ENCODE measurements at regions not wholly inside any gene's neighbourhood (a gene's known extent, or its start where the extent isn't known, plus 50 kb on each side); places are given as distances from the start of the nearest gene placed in this dataset.

- POLR2A ChIA-PET: no interaction called here
- no peak for TF ChIP-seq FOXK2 (IDR thresholded peaks at IDR 0.05)
- no peak for TF ChIP-seq FOXA1 (IDR thresholded peaks at IDR 0.05)
- no peak for TF ChIP-seq HDGF (IDR thresholded peaks at IDR 0.05; ENCODE audit: borderline replicate concordance)
- no peak for TF ChIP-seq TARDBP (IDR thresholded peaks at IDR 0.05)
- TF ChIP-seq ZNF384 (IDR thresholded peaks at IDR 0.05): no peak
- TF ChIP-seq SUZ12 (IDR thresholded peaks at IDR 0.05): no peak
- TF ChIP-seq CTBP1 (IDR thresholded peaks at IDR 0.05; ENCODE audit: borderline replicate concordance): no peak
- no peak for TF ChIP-seq SP1 (IDR thresholded peaks at IDR 0.05)
- no peak for TF ChIP-seq LEF1 (IDR thresholded peaks at IDR 0.05; ENCODE audit: borderline replicate concordance)
- TF ChIP-seq ARNT (IDR thresholded peaks at IDR 0.05): no peak
- no peak for TF ChIP-seq NFRKB (IDR thresholded peaks at IDR 0.05)
- no peak for TF ChIP-seq FOXM1 (IDR thresholded peaks at IDR 0.05; ENCODE audit: borderline replicate concordance)
- TF ChIP-seq PKNOX1 (IDR thresholded peaks at IDR 0.05): no peak
- no peak for TF ChIP-seq BHLHE40 (IDR thresholded peaks at IDR 0.05; ENCODE audit: borderline replicate concordance)
- DNase-seq (ENCODE audit: extremely low spot score): no peak
- CTCF ChIA-PET: no interaction called here
These were observed 168.7 kb upstream of the FRMD4B start for GRCh38 chr3:69554576-69554975.

- CTCF ChIA-PET: no interaction called here
- no peak for DNase-seq (ENCODE audit: extremely low spot score)
- TF ChIP-seq PKNOX1 (IDR thresholded peaks at IDR 0.05) (no peak), ARNT (IDR thresholded peaks at IDR 0.05) (no peak), TARDBP (IDR thresholded peaks at IDR 0.05) (no peak), SP1 (IDR thresholded peaks at IDR 0.05) (no peak), BHLHE40 (IDR thresholded peaks at IDR 0.05; ENCODE audit: borderline replicate concordance) (no peak), L3MBTL2 (conservative IDR thresholded peaks at IDR 0.05) (no peak), FOXA1 (IDR thresholded peaks at IDR 0.05) (no peak), FOXK2 (IDR thresholded peaks at IDR 0.05) (no peak), NFRKB (IDR thresholded peaks at IDR 0.05) (no peak)
- POLR2A ChIA-PET: no interaction called here
These were observed 168.0 kb upstream of the FRMD4B start for GRCh38 chr3:69553888-69554287.

- POLR2A ChIA-PET: no interaction called here
- CTCF ChIA-PET: interaction anchor here (0.6 kb wide), 1 partner anchor 106 kb away, joined by 3 read pairs; no protein-coding TSS in a partner anchor
- peak; percentile 22 for DNase-seq (ENCODE audit: extremely low spot score)
- no peak for TF ChIP-seq SP1 (IDR thresholded peaks at IDR 0.05)
- peak; percentile 72; the same call in 1 of the 2 replicates for TF ChIP-seq ZNF384 (IDR thresholded peaks at IDR 0.05)
These were observed 161.6 kb upstream of the FRMD4B start for GRCh38 chr3:69547461-69547880.

- CTCF ChIA-PET: no interaction called here
These were observed 157.0 kb upstream of the FRMD4B start for GRCh38 chr3:69542805-69543429.

GRCh38 chr3:69542089-69542804 is 156.4 kb upstream of the FRMD4B start:
- TF ChIP-seq PKNOX1 (IDR thresholded peaks at IDR 0.05) (no peak), TARDBP (IDR thresholded peaks at IDR 0.05) (no peak), FOXM1 (IDR thresholded peaks at IDR 0.05; ENCODE audit: borderline replicate concordance) (no peak), CTBP1 (IDR thresholded peaks at IDR 0.05; ENCODE audit: borderline replicate concordance) (no peak), LEF1 (IDR thresholded peaks at IDR 0.05; ENCODE audit: borderline replicate concordance) (no peak), ZNF384 (IDR thresholded peaks at IDR 0.05) (no peak), NFRKB (IDR thresholded peaks at IDR 0.05) (no peak), L3MBTL2 (conservative IDR thresholded peaks at IDR 0.05) (no peak), BHLHE40 (IDR thresholded peaks at IDR 0.05; ENCODE audit: borderline replicate concordance) (no peak), HDGF (IDR thresholded peaks at IDR 0.05; ENCODE audit: borderline replicate concordance) (no peak), FOXK2 (IDR thresholded peaks at IDR 0.05) (no peak), ARNT (IDR thresholded peaks at IDR 0.05) (no peak), FOXA1 (IDR thresholded peaks at IDR 0.05) (no peak), SP1 (IDR thresholded peaks at IDR 0.05) (no peak), ELF4 (IDR thresholded peaks at IDR 0.05) (no peak), SUZ12 (IDR thresholded peaks at IDR 0.05) (no peak)
- POLR2A ChIA-PET: no interaction called here
- CTCF ChIA-PET: no interaction called here
- DNase-seq (ENCODE audit: extremely low spot score): peak; percentile 31

More at GRCh38 chr3:69542805-69543429, 157.0 kb upstream of the FRMD4B start:
- POLR2A ChIA-PET: no interaction called here
- no peak for DNase-seq (ENCODE audit: extremely low spot score)
- TF ChIP-seq HDGF (IDR thresholded peaks at IDR 0.05; ENCODE audit: borderline replicate concordance): no peak
- TF ChIP-seq PKNOX1 (IDR thresholded peaks at IDR 0.05): peak; percentile 70

- TF ChIP-seq ZNF384 (IDR thresholded peaks at IDR 0.05): no peak
- no peak for TF ChIP-seq HDGF (IDR thresholded peaks at IDR 0.05; ENCODE audit: borderline replicate concordance)
- TF ChIP-seq SP1 (IDR thresholded peaks at IDR 0.05): no peak
- peak; percentile 88 for TF ChIP-seq L3MBTL2 (conservative IDR thresholded peaks at IDR 0.05)
- POLR2A ChIA-PET: no interaction called here
- no peak for DNase-seq (ENCODE audit: extremely low spot score)
- CTCF ChIA-PET: no interaction called here
These were observed 155.8 kb upstream of the FRMD4B start for GRCh38 chr3:69541711-69542088.
